HG02623 (cell line): ENCODE measurements at regions not wholly inside any gene's neighbourhood (a gene's known extent, or its start where the extent isn't known, plus 50 kb on each side); places are given as distances from the start of the nearest gene placed in this dataset.

ENCODE experiments used
- ATAC-seq: cut with Tn5 transposase; IDR thresholded peaks from one replicate; pipeline ENCODE4 v1.9.1; 2021; ENCODE audit warnings: moderate library complexity; ENCODE audit not compliant: unreplicated experiment

- no peak for ATAC-seq
Observed at GRCh38 chr11:80061056-80061455, 620.2 kb upstream of the TENM4 start.

DNA sequence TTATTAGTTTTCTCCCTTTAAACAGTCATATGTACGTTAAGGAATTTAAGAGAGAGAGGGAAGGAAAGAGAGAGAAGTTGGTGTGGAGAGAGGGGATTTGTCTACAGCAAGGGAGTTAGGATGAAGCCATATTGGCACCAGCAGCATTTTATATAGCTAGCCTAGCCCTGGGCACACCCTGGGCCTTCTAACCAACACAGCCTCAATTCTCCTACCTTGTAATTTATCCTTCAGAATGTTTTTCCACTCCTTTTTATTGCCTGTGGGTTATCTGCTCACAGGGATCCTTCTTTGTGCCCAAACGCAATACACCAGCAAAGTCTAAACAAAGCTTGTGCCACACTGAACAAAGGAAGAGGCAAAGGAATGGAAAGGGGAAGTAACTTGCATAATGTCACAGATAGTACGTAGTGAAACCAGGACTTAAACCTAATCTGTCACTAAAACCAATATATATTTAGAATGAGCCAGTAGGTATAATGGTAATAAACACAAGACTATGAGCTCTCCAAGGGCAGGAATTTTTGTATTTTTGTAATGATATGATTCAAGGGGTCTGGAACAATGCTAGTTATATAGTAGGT, 613.8 kb upstream of the TENM4 start:
- no peak for ATAC-seq

GRCh38 chr11:80048513-80048912, 607.7 kb upstream of the TENM4 start:
- no peak for ATAC-seq

DNA sequence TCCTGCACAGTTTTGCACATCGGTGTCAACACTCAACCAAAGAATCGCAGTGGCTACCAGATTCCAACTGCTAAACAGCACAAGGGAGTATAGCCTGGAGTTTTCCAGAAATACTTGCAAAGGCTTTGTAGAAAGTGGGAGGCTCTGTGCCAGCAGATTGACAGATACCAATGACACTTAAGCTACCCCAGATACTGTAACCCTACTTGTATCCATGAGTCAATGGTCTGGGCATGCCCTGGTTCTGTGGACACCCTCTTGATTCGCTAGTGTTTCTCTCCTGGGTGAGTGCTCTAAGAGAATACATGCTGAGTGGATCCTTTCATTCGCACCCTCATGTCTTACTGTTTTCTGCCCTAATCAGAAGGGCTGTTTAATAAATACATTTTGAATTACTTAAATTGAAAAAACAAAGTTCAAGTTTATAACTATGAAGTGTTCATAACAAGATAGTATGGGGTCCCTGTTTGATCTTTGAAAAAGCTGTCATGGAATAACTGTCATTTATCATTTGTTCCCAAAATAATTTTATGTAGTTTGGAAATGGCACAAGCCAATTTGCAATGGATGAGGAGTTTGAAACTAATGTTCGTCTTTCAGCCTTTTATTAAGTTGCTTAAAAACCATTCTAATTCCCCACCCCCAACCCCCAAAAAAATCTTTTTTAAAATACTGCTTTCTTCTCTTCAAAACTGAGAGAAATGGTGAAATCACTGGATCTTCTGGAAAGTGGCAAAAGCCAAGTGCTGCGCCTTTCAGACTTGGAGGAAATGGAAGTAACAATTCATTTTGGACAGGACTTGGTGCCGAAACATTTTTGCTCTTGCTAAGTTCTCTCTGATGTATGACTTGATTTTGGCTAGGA, 600.5 kb upstream of the TENM4 start:
- ATAC-seq = no peak

DNA sequence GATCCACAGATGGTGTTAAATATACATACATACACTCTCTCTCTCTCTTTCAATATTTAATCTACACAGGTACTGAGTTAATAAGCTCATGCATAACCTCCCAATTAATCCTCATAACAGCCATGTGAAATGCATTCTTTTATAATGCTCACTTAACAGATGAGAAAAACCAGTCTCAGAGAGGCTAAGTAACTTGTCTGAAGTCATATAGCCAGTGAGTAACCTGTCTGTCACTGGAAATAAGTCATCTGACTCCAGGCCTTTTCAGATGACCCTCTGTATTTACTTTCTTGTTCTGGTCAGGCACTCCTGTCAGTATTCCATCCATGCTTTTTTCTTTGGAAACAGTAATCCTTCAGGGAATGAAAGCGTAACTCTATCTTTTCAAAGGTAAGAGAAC, 594.0 kb upstream of the TENM4 start:
- no peak for ATAC-seq

DNA sequence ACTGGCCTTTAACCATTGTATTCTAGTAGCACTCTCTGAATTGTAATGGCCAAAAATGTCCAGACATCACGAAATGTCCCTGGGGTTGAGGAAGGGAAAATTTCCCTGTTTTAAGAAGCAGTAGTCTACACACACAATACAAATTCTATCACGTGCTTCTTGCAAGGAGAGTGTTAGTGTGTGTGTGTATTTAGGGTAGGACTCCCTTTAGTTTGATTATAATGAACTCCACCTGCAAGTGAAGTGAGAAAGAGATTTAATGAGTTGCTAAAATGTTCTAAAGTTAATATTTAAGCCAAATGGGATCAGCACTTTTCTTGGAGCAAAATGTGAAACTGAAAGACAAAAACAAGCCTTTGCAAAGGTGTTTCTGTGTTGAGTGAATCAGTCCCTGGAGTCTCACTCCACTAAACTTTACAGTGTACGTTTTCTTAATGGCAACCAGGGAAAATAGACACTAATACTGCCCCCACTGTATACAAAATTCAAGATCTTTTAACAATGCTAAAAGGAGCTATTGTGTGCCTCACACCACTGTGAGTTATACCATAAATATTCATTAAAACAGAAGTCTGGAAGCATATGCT, 590.3 kb upstream of the TENM4 start:
- no peak for ATAC-seq

DNA sequence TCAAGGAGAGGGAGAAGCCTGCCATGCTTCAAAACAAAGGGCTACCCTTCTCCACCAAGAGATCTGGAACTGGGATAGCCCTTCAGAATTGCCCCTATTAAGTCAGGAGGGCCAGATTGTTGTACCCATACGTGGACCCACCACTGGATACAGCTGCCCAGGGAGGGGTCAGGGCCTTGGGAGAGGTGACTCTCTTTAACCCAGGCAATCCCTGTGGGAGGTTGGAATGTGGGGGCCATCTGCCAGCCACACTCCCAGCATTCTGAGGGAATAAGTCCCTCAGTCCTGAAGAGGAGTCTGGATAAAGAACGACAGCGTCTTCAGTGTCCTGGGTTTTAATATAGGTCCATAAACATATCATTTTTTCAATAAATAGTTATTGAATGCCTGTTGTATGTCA, 588.2 kb upstream of the TENM4 start:
- no peak for ATAC-seq

- ATAC-seq = peak; percentile 71
Observed at GRCh38 chr11:80024119-80024518, 583.3 kb upstream of the TENM4 start.

DNA sequence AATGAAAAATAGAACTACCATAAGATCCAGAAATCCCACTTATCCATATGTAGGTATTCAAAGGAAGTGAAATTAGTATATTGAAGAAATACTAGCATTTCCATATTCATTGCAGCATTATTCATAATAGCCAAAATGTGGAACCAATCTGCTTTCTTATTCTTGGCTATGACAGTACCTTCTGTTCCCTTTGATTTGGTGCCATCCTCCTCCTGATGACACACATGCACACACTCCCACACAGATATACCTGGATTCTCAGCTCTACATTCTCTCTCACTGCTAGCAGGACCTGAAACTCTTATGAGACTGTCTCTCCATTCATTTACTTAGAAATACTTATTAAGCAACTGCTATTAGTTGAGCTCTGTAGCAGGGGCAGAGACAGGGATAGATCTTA, 582.6 kb upstream of the TENM4 start:
- ATAC-seq = no peak

DNA sequence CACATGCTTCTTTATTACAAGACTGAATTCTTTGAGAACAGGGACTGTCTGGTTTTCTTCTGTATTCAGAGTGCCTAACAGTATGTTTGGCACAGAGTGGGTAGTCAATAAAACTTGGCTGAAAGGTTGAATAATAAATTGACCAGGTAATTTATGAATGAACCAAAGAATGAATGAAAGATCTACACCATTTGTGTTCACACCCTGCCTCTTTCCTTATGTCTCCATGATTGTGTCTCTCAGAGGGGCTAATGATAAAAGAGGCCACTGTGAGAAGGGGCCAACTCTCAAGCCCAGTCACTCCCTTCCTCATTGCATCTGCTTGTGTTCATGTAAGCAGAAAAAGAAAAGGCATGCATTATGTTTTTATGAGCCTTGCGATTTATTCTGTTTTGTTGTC, 569.7 kb upstream of the TENM4 start:
- ATAC-seq = no peak

- no peak for ATAC-seq
Observed at GRCh38 chr11:80009081-80009480, 568.3 kb upstream of the TENM4 start.

DNA sequence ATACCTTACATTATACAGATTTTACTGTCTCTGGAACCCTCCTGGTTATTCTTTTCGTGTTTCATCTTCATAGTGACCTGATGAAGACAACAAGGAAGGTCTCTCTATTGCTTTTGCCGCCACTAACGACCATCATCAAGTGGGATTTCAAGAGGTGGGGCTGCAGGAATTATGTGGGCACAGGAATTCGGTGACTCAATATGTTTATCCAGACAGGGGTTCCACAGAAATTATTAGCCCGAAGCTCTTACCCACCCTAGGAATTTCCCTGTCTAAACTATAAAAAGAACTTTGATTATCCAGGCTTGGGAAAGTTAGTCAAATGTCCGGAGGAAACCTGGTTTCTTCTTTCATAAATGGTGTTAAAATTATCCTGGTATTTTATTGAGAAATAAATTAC, 566.8 kb upstream of the TENM4 start:
- no peak for ATAC-seq

DNA sequence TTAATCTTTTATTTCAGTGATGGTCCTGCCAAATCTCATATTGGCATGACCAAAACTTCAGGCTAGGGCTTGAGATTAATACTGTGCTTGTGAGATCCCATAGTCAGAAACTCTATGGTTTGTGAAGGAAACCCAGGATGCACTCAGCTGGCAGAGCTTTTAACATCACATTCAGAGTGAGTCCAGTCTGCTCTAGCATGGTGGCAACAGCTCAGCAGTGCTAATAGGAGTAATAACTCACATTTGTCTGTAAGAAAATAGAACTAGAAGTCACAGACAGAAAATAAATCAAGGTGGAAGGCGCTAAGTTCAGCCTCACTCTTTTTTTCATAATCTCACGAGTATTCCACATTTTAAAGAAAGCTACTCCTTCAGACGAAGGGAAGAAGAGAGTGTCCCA, 549.3 kb upstream of the TENM4 start:
- ATAC-seq = no peak

GRCh38 chr11:79982185-79982584, 541.4 kb upstream of the TENM4 start:
- ATAC-seq = no peak

DNA sequence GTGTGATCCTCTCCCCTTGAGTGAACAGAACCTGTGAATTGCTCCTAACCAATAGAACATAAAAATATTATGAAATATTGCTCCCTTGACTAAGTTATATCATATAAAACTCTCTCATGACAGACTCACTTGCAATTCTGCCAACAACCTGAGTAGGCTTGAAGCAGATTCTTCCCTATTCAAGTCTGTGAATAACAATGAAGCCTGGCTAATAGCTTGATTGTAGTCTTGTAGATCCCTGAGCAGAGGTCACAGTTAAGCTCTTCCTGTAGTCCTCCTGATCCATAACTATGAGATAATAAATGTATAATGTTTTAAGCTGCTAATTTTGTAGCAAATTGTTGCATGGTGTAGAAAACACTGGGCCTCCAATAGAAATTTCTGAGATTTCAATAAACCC, 540.1 kb upstream of the TENM4 start:
- no peak for ATAC-seq

- no peak for ATAC-seq
Observed at GRCh38 chr11:79973721-79974617, 533.1 kb upstream of the TENM4 start.

- no peak for ATAC-seq
Observed at GRCh38 chr11:79971255-79971654, 530.4 kb upstream of the TENM4 start.

- no peak for ATAC-seq
Observed at GRCh38 chr11:79966592-79966991, 525.8 kb upstream of the TENM4 start.

- ATAC-seq = no peak
Observed at GRCh38 chr11:79963856-79964645, 523.2 kb upstream of the TENM4 start.

- ATAC-seq = no peak
Observed at GRCh38 chr11:79960461-79960860, 519.6 kb upstream of the TENM4 start.

GRCh38 chr11:79959318-79959717, 518.5 kb upstream of the TENM4 start:
- no peak for ATAC-seq
